ENCODE measurements at regions not wholly inside any gene's neighbourhood (a gene's known extent, or its start where the extent isn't known, plus 50 kb on each side); places are given as distances from the start of the nearest gene placed in this dataset.

- DNase-seq (ENCODE audit: low read depth in 2 of 2) = peak; percentile 66 to 93
- no peak for TF ChIP-seq CTCF (IDR thresholded peaks at IDR 0.05; ENCODE audit: low read depth, low read length)
- H3K4me3 ChIP-seq (replicated peaks in 1 of 2; ENCODE audit: low read depth in 2 of 2, low read length in 2 of 2) = no peak overlapping the region
Measured at GRCh38 chr9:73219985-73220626, 68.4 kb downstream of the ANXA1 start.

DNA sequence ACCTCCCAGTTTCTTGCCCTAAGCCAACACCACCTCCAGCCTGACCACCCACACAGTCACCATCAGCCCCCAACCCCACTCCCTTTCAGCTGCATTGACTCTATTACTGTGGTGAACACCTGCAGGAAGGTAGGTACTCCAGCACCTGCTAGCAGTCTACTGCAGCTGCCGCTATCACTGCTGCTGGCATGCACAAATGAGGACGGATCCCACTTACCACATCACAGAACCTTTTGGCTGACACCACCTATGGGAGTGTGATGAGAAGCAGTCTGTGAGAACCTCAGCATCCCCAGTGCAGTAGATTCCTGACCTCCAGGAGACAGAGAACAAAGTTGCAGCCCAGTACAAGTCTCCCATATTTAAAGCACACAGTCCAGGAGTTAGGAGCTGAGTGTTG lies 71.9 kb downstream of the ANXA1 start:
- no peak for DNase-seq (ENCODE audit: low read depth in 2 of 2)
- no peak for TF ChIP-seq CTCF (IDR thresholded peaks at IDR 0.05; ENCODE audit: low read depth, low read length)
- no peak overlapping the region for H3K4me3 ChIP-seq (replicated peaks in 1 of 2; ENCODE audit: low read depth in 2 of 2, low read length in 2 of 2)

DNA sequence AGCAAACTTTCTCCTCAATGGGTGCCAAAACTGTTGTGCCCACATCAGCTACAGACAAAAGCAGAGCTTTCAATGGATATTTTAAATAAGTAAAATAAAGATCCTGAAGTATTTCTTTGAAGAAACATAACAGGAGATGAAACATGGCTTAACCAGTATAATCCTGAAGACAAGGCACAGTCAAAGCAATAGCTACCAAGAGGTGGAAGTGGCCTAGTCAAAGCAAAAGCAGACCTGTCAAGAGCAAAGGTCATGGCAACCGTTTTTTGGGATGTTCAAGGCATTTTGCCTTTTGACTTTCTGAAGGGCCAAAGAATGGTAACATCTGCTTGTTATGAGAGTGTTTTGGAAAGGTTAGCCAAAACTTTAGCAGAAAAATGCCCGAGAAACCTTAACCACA lies 77.9 kb downstream of the ANXA1 start:
- TF ChIP-seq CTCF (IDR thresholded peaks at IDR 0.05; ENCODE audit: low read depth, low read length) = no peak
- no peak overlapping the region for H3K4me3 ChIP-seq (replicated peaks in 1 of 2; ENCODE audit: low read depth in 2 of 2, low read length in 2 of 2)
- DNase-seq (ENCODE audit: low read depth in 2 of 2) = no peak

DNA sequence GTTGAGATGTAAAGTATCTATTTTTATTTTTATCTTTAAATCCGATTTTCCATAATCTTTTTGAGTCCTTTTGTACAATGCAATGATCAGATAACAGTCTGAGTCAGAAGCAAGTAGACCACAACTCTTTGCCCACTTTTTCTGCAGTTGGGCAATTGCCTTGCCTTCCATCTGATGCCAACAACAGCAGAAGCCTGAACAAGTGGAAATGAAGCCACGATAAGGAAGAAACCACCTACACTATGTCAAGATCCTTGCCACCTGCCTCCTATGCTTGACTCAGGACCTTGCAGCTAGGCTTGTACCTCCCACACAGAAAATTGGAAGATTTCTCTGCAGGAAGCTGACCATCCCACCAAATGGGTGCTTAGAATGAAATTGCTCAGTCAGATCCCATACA lies 78.6 kb downstream of the ANXA1 start:
- TF ChIP-seq CTCF (IDR thresholded peaks at IDR 0.05; ENCODE audit: low read depth, low read length) = no peak

DNA sequence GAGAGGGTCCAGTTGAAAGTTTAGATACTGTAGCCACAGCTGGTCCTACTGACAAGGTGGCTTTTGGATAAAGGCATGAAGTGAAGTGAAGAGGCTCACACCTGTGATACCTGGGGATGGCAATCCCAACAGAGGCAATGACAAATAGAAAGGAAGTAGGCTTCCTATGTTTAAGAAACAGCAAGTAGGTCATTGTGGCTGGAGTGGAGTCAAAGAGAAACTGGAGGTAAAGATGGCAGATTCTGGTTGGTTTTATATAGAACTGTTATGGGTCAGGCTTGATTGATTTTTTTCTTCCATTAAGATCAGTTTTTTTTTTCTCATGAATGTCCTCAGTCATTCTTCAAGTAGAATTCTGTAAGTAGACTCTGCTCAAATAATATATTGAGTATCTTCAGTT lies 79.5 kb downstream of the ANXA1 start:
- no peak for TF ChIP-seq CTCF (IDR thresholded peaks at IDR 0.05; ENCODE audit: low read depth, low read length)
- no peak overlapping the region for H3K4me3 ChIP-seq (replicated peaks in 1 of 2; ENCODE audit: low read depth in 2 of 2, low read length in 2 of 2)
- no peak for DNase-seq (ENCODE audit: low read depth in 2 of 2)

More for the DNA sequence above, 78.6 kb downstream of the ANXA1 start:
- no peak for DNase-seq (ENCODE audit: low read depth in 2 of 2)
- no peak overlapping the region for H3K4me3 ChIP-seq (replicated peaks in 1 of 2; ENCODE audit: low read depth in 2 of 2, low read length in 2 of 2)

DNA sequence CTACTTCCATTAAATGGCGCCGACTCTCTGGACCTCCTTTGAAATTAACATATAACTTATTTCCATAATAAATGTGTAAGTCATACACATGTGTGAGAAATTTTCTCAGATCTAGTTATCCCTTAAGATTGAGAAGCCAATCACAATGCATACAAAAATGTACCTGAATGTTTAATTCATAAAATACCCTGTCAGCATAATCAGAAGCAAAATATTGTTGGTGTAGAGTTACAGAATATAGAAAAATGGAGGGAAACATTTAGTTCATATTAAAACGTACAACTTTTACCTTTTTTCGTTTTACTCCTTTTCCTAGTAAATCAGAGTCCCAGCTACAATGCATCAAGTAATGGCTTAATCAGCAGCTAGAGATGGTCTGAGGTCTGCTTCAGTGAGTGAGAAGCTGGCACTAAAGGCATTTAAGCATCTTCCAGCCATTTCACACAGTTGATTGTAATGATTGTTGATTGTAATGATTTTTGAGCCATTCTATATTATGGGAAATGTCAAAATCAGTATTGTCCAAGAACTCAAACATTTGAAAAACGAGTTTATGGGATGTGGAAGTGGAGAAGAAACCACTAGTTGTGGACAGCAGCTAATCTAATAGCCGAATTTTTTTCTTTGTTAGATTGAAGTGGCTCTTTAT lies 81.8 kb downstream of the ANXA1 start:
- DNase-seq (ENCODE audit: low read depth in 2 of 2) = no peak
- no peak for TF ChIP-seq CTCF (IDR thresholded peaks at IDR 0.05; ENCODE audit: low read depth, low read length)
- H3K4me3 ChIP-seq (replicated peaks in 1 of 2; ENCODE audit: low read depth in 2 of 2, low read length in 2 of 2) = no peak overlapping the region

- H3K4me3 ChIP-seq (replicated peaks in 1 of 2; ENCODE audit: low read depth in 2 of 2, low read length in 2 of 2) = no peak overlapping the region
- DNase-seq (ENCODE audit: low read depth in 2 of 2) = no peak
- TF ChIP-seq CTCF (IDR thresholded peaks at IDR 0.05; ENCODE audit: low read depth, low read length) = no peak
Measured at GRCh38 chr9:73234008-73234360, 82.3 kb downstream of the ANXA1 start.
